RPMI8226 (cell line): ENCODE measurements at regions not wholly inside any gene's neighbourhood (a gene's known extent, or its start where the extent isn't known, plus 50 kb on each side); places are given as distances from the start of the nearest gene placed in this dataset.
"Not testable (repeated sequence)": the region's sequence is repeated elsewhere in the genome, so short reads cannot be mapped to it uniquely, and the experiment has no call there.

Experiments
- DNase-seq: peaks from one replicate; pipeline ENCODE4 v3.0.0-alpha.2; 2015

DNA sequence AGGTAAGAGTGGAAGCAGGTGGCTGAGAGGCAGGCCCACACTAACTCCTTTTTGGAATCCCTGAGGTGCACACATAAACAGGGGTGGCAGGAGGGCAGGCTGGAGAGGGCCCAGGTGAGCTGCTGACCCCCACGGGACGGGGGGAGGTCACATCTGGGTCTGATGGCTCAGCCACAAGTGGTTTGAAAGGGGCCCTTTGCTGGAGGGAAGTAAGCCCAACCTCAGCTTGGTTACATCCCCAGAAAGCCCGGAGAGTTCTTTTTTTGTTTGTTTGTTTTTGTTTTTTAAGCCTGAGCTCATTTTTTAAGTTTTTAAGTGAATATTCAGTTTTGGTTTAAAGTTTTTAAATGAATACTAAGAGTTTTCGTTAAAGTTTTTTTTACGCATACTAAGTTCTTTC lies 72.8 kb upstream of the CUX1 start:
- DNase-seq, result no peak

DNA sequence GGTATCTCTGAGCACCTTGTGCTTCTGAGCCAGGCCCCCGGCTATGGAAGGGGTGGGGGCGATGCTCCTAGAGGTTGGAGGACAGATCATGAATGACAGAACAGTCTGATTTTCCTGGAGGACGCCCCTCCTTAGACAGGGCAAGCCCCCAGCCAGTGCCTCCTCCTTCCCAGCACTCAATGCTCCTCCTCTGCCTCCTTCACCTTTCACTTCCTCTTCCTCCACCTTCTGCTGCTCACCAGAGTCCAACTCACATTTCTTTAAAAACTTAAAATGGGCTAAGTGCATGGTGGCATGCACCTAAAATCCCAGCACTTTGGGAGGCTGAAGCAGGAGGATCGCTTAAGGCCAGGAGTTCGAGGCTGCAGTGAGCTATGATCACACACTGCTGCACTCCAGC lies 71.1 kb upstream of the CUX1 start:
- peak; percentile 72 for DNase-seq

DNA sequence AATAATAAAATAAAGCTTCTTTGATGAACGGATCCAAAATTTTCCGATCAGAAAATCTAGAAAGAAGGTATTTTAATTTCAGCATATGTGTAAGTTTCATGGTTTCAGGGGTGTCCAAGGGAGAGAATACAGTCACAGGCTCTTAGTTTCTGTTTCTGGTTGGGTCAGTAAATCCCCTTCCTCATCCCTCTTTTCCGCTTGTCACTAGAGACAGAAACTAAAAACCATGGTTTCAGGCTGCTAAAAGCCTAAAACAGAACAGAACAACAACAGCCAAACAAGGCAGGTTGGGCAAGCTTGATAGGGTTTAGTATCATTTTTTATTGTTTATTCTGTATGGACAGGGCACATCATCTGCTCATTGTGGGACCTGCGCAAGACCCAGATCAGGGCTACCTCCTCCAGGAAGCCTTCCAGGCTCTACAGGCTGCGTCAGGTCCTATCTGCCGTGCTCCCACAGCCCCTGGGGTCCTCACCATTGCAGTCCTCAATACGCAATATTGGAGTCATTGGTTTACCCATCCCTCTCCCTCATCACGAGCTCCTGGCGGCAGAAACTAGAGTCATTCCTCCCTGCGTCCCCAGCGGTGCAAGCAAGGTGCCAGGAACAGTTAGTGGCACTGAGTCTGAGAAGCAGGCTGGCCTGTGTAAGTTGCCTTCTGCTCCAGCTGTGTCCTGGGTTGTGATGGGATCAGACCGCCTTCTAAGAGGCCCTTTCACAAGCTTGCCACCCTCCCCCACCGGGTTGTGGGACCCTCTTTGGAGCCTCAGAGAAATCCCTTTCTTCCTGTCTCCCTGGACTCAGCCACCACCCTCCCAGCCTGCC lies 70.2 kb upstream of the CUX1 start:
- no peak for DNase-seq

DNA sequence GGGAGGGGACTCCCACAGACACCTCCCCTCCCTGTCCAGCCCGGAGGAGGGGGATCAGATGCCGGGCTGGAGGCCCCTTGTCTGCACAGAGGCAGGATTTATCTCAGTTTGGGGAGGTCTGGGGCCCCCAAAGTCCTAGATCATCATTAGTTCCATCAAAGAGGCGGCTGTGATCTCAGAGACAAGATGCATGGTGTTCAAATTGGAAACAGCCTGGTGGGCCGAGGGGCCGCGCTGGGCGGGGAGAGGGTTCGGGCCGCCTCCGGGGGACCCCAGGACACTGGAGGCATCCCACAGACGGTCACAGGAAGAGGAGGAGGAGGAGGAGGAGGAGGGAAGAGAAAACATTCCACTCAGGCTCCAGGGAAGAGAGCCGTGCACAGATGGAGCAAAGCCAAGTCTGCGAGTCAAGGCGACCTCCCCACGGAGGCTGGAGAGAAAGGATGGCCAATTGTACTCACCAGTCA lies 69.5 kb upstream of the CUX1 start:
- no peak for DNase-seq

DNA sequence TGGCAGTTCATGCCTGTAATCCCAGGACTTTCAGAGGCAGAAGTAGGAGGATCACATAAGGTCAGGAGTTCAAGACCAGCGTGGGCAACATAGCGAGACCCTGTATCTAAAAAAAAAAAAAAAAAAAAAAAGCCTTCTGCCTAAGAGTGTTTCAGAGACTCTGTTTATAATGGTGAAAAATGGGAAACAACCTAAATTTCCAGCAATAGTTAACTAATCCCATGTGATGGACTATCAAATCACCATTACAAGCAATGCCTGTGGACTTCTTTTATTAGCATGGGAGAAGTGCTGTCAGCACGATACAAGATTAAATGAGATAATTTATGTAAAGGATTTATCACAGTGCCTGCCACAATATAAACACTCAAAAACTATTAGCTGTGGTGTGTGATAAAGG lies 67.5 kb upstream of the CUX1 start:
- DNase-seq, result no peak

DNA sequence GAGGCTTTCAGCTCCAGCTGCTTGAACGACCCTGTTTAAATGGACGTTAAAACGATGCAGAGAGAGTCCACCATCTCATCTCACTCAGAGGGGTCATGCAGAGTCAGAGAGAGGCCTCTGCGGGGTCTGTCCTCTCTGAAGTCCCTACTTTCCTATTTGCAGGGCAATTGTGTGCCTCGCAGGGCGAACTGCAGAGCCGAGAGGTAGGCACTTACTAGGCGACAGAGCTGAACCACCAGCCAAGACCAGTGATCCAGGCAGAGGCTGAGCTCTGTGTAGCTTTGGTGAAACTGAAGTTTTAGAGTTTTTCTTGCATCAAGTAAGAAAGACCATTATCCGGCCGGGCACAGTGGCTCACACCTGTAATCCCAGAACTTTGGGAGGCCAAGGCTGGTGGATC lies 64.1 kb upstream of the CUX1 start:
- DNase-seq, result no peak

DNA sequence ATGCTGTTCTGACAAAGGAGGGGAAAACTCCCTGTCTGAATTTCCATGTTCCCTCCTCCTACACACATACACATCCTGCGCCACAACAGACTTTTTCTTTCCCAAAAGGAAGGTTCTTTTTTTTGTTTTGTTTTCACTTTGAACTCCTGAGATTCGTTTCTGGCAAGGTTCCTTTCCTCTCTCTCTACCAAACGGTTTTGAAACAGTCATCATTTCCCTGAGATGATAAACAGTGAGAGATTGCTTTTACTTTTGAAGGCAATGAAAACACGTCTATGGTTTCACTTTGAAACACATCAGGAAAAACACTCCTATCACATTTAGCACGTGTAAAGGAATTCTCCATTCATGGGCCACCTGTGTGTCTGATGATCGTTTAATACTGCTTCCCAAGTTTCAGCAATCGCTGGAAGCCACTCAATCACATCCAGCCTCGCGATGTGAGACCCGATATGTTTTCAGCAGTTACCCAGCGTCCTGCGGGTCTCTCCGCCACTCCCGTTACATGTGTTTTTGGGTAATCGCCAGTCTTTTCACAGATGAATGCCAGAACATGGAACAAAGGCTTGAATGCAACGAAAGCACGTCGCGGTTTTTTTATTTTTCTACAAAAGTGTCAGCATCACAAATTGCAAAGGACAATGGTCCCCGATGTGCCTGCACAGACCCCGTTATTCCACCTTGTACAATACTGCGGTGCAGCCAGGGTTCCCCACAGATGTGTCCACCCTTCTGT lies 62.8 kb upstream of the CUX1 start:
- peak; percentile 67 for DNase-seq

DNA sequence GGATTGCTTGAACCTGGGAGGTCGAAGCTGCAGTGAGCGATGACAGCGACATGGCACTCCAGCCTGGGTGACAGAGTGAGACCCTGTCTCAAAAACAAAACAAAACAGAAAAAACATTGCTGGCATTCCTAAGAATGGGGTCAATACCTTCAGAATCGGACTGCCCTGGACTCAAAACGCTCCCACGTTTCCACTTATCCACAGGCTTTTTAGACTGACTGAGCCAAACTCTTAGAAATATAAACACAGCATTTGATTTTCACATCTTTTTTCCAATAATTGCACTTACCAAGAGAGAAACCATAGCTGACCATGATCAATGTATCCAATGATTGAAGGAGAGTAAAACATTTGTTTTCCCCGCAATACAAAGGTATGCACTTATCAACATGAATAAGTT lies 59.5 kb upstream of the CUX1 start:
- no peak for DNase-seq

DNA sequence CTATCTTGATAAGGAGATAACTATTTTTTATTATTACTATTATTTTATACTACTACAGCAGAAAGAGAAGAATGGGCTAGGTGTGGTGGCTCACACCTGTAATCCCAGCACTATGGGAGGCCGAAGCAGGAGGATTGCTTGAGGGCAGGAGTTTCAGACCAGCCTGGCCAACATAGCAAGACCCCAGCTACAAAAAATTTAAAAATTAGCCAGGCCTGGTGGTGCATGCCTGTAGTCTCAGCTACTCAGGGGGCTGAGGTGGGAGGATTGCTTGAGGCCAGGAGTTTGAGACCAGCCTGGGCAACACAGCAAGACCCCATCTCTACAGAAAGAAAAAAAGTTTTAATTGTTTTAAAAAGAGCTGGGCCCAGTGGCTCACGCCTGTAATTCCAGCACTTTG lies 58.9 kb upstream of the CUX1 start:
- DNase-seq, result not testable (repeated sequence)

DNA sequence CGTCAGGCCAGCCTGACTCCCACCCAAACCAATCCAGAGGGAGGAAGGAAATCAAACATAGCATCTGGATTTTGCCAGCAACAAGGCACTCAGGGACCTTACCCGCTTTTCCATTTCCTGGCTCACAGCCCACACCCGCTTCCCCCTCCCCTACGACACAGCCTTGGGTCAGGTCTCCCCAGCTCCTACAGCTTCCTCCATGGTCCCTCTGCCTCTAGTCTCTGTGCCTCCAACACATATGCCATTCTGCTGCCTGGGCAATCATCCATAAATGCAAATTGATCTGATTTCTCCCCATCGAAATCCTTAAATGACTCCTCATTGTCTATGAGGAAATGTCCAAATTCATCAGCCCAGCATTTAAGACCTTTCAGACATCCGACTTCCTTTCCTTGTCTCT lies 53.2 kb upstream of the CUX1 start:
- no peak for DNase-seq

DNA sequence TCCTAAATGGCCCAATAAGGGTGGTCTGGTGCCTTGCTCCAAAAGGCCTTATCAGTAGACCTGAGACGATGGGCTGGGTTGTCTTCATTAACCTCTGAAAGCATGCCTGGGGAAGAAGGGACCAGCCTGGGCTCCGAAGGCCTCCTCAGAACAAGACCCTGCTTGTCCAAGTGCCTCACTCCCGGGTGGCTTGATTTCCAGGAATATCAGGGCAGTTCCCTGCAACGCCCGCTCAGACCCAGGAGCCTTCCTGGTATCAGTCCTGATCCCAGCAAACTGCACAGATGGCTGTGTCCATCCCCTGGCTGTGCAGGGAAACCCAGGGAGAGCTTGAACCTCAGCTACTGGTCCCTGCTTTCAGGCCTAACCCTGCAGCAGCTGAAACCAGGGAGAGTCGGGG lies 49.9 kb upstream of the CUX1 start:
- no peak for DNase-seq
